Omental fat pad (tissue), 3 donors: ENCODE measurements at regions not wholly inside any gene's neighbourhood (a gene's known extent, or its start where the extent isn't known, plus 50 kb on each side); places are given as distances from the start of the nearest gene placed in this dataset.

ENCODE experiments used
- ATAC-seq: fragments of 150-250 bp; one replicate; pipeline ENCODE4 v1.9.1; 2016; ENCODE audit warnings: mild to moderate bottlenecking, moderate library complexity; ENCODE audit not compliant: low FRiP score
- DNase-seq: peaks from one replicate; pipeline ENCODE4 v3.0.0-alpha.2; 2019; ENCODE audit warnings: low spot score
- TF ChIP-seq, protein P1 (sequence below), 3 donors: fragments of 450-650 bp; IDR thresholded peaks; one replicate each; pipeline ENCODE4 v1.5.1; 2016 to 2017; ENCODE audit warnings: antibody characterized with exemption in 3 of 3, mild to moderate bottlenecking in 3 of 3, moderate library complexity in 2 of 3

- DNase-seq (no peak), ATAC-seq (no peak)
- TF ChIP-seq, protein P1, sequence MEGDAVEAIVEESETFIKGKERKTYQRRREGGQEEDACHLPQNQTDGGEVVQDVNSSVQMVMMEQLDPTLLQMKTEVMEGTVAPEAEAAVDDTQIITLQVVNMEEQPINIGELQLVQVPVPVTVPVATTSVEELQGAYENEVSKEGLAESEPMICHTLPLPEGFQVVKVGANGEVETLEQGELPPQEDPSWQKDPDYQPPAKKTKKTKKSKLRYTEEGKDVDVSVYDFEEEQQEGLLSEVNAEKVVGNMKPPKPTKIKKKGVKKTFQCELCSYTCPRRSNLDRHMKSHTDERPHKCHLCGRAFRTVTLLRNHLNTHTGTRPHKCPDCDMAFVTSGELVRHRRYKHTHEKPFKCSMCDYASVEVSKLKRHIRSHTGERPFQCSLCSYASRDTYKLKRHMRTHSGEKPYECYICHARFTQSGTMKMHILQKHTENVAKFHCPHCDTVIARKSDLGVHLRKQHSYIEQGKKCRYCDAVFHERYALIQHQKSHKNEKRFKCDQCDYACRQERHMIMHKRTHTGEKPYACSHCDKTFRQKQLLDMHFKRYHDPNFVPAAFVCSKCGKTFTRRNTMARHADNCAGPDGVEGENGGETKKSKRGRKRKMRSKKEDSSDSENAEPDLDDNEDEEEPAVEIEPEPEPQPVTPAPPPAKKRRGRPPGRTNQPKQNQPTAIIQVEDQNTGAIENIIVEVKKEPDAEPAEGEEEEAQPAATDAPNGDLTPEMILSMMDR (IDR thresholded peaks at IDR 0.05), result no peak
Observed at GRCh38 chr15:46278486-46279090, 643.8 kb downstream of the SQOR start.

- DNase-seq, result no peak
- no peak for ATAC-seq
- TF ChIP-seq, protein P1 (IDR thresholded peaks at IDR 0.05), result no peak
Observed at GRCh38 chr15:46280762-46281542, 646.1 kb downstream of the SQOR start.

DNA sequence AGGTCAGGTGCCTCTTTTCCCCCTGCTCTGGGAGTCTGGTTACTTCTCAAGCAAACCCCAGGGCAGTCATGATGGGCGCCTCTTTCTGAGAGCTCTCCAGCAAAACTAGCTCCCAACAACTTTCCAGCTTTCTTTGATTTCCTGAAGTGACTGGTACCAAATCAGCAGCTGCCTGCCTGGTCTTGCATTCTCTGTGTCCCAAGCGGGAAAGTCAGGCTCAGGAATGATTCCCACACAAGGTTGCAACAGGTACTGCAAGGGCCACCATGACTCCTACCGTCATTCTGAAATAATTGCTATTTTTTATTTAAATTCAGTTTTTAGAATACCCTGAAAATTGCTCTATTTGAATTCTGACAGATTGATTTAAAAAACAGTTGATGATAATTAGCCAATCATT, 658.7 kb downstream of the SQOR start:
- DNase-seq (no peak), ATAC-seq (no peak)
- TF ChIP-seq, protein P1 (IDR thresholded peaks at IDR 0.05), result no peak

DNA sequence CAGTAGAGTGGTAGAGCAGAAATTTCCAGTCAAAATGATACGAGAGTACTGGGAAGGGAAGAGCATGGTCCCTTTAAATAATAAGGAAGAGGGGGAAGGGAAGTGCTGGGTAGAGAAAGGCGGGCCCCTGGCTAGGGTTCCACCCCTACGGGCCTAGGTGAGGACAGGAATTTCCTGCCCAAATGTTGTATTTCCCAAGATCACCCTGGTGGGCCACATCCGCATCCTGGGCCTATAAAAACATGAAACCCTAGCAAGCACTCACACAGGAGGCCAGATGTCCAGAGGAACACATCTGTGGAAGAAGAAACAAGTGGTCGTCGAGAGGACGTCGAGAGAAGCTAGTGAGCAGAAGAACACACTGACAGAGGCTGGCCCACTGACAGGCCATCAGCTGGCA, 661.2 kb downstream of the SQOR start:
- TF ChIP-seq, protein P1 (IDR thresholded peaks at IDR 0.05), result no peak
- ATAC-seq, result no peak
- no peak for DNase-seq

- DNase-seq (no peak), ATAC-seq (no peak)
- TF ChIP-seq, protein P1 (IDR thresholded peaks at IDR 0.05), result no peak
Observed at GRCh38 chr15:46296797-46297196, 662.0 kb downstream of the SQOR start.

GRCh38 chr15:46297766-46298165, 662.9 kb downstream of the SQOR start:
- ATAC-seq, result no peak

More at GRCh38 chr15:46297766-46298165, 662.9 kb downstream of the SQOR start:
- TF ChIP-seq, protein P1 (IDR thresholded peaks at IDR 0.05), result no peak
- no peak for DNase-seq
